GF-D8 (cell line): ENCODE measurements at regions not wholly inside any gene's neighbourhood (a gene's known extent, or its start where the extent isn't known, plus 50 kb on each side); places are given as distances from the start of the nearest gene placed in this dataset.
"Not testable (repeated sequence)": the region's sequence is repeated elsewhere in the genome, so short reads cannot be mapped to it uniquely, and the experiment has no call there.

Experiments
- DNase-seq: peaks from one replicate; lab custom pipeline; 2025; lab: John Stamatoyannopoulos, UW

DNA sequence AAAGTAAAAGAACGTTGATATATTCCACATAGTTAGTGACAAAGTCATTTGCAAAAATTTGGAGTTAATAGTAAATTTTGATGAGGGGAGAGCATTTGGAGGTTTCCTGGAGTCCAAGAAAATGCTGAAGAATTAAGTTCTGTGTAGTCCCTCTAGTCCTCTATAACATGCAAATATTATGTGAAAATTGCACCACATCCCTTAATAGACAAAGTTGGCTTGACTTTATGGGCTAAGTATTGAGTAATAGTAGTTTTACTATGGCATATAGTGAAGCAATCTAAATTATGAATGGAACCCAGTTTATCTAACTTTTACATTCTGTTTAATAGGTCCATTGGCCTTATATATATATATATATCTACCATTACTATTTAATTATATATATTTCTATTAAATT, 66.4 kb upstream of the DCN start:
- DNase-seq, result no peak

DNA sequence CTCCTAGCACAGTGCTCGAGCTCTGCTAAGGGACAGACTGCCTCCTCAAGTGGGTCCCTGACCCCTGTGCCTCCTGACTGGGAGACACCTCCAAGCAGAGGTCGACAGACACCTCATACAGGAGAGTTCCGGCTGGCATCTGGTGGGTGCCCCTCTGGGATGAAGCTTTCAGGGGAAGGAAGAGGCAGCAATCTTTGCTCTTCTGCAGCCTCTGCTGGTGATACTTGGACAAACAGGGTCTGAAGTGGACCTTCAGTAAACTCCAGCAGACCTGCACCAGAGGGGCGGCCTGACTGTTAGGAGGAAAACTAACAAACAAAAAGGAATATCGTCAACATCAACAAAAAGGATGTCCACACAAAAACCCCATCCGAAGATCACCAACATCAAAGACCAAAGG, 60.6 kb upstream of the DCN start:
- not testable (repeated sequence) for DNase-seq

- DNase-seq, result no peak
Measured at GRCh38 chr12:91241756-91242155, 59.1 kb upstream of the DCN start.

DNA sequence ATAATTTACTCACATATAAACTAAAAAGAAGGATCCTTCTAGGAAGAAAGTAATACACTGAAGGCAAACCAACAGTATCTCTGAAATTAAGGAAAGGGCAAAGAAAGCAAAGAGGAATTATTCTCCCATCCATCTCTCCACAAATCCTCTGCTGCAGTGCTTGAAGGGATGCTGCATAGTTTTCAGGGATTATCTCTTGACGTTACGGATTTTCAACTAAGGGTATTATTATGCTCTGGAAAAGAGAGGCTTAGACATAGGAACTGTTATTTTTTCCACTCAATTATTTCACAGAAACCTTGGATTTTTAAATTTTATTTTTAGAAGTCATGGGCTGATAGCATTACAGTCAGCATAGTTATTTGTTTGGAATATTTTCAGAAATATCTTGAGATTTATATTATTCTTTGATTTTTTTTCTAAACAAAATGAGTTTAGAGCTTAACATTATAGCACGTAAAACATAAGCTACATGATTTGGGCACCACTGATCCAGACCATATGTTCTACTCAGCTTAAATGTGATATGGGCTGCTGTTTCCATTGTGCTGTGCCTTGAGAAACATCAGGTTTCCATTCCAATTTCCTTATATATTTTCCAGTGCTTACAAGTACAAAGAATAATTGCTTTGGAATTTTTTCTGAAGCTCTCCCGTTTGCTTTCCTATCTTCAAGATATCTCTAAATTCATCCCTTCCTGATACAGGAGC, 57.9 kb upstream of the DCN start:
- DNase-seq, result no peak

DNA sequence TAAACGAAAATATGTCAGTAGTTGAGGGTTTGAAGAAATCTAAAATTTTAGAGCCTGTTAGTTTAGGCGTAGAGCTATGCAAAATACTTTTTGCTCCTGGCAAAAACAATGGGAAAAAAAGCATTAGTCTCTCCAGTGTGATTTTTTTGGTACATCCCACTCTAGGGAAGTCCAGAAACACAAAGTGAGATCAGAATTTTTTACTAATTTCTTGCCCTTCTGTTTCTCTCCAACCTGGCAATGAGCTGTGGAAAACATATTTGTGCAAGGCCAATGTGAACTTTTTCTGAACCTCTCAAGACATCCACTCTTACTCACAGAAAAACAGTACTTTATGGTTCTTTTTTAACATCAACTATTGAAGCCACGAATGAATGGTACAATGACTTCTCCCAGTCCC, 56.9 kb upstream of the DCN start:
- DNase-seq, result no peak
